22Rv1 (cell line): ENCODE measurements at regions not wholly inside any gene's neighbourhood (a gene's known extent, or its start where the extent isn't known, plus 50 kb on each side); places are given as distances from the start of the nearest gene placed in this dataset.

Experiments
- CTCF ChIP-seq: fragments of 450-650 bp; IDR thresholded peaks from 2 replicates; pipeline ENCODE4 v1.5.1; 2017; ENCODE audit warnings: mild to moderate bottlenecking
- ZFX ChIP-seq: fragments of 450-650 bp; IDR thresholded peaks from 2 replicates; pipeline ENCODE4 v1.6.1; 2017; ENCODE audit warnings: antibody characterized with exemption, borderline replicate concordance

- TF ChIP-seq CTCF: no peak
- no peak for TF ChIP-seq ZFX
Measured at GRCh38 chr3:182413682-182414081, 379.6 kb upstream of the ATP11B start.
